HepG2 (cell line): ENCODE measurements at regions not wholly inside any gene's neighbourhood (a gene's known extent, or its start where the extent isn't known, plus 50 kb on each side); places are given as distances from the start of the nearest gene placed in this dataset.

Experiments used
- ATAC-seq: fragments of 200-7000 bp; cut with Tn5 transposase; 3 replicates; pipeline ENCODE4 v1.9.1; 2020; ENCODE audit warnings: mild to moderate bottlenecking, moderate library complexity
- BruUV-seq: library from RNA; stranded (reverse); fragments of 400-500 nt; replicated peaks from 2 replicates; lab custom pipeline; 2021; lab: Mats Ljungman, UMichigan
- CTCF ChIA-PET: fragments of 300-600 bp; formaldehyde crosslinking; extraction: SDS; loops from one replicate; lab custom pipeline; 2021; ENCODE audit warnings: low total read pairs, inconsistent platforms, low intra/inter-chr PET ratio; lab: Yijun Ruan, JAX
- POLR2A ChIA-PET: fragments of 350-600 bp; sonication (Branson Sonifier 250); formaldehyde crosslinking; loops from one replicate; lab custom pipeline; 2020; ENCODE audit warnings: antibody characterized with exemption, inconsistent platforms; lab: Yijun Ruan, JAX
- DNase-seq: peaks from one replicate; pipeline ENCODE4 v3.0.0-alpha.2; 2015; ENCODE audit warnings: low spot score
- FAIRE-seq: peaks from 3 replicates; lab custom pipeline; 2011; peaks lifted over from hg19 to GRCh38; lab: Jason Lieb, UNC
- H2AFZ ChIP-seq: one replicate; pipeline ENCODE4 v1.6.1; 2011; ENCODE audit warnings: low read length, inconsistent platforms
- H3K27ac ChIP-seq: fragments of 300-600 bp; 3 replicates; pipeline ENCODE4 v1.8.0; 2011; ENCODE audit warnings: mixed run types, mild to moderate bottlenecking, mixed read lengths, low read length, inconsistent platforms; ENCODE audit not compliant: insufficient read depth; ENCODE audit errors: extremely low read length
- H3K27me3 ChIP-seq, 2 experiments: fragments of 200-600 bp in 1 of 2; 2 replicates in 1 of 2; 3 replicates in 1 of 2; pipeline versions ENCODE4 v1.6.0 to v1.8.0; 2011; ENCODE audit warnings: low read length in 2 of 2, mild to moderate bottlenecking in 2 of 2, moderate library complexity in 2 of 2, inconsistent platforms in 1 of 2; ENCODE audit not compliant: insufficient read depth in 2 of 2, control insufficient read depth in 1 of 2
- H3K36me3 ChIP-seq, 2 experiments: fragments of 200-600 bp in 1 of 2; replicated peaks in 1 of 2; 2 replicates in 1 of 2; 3 replicates in 1 of 2; pipeline versions ENCODE4 v1.5.1 to v1.8.0; 2011; ENCODE audit warnings: low read length in 2 of 2, inconsistent platforms in 1 of 2; ENCODE audit not compliant: insufficient read depth in 2 of 2, control insufficient read depth in 1 of 2
- H3K4me1 ChIP-seq: 2 replicates; pipeline ENCODE4 v1.5.1; 2012; ENCODE audit warnings: low read length, inconsistent platforms; ENCODE audit not compliant: insufficient read depth
- H3K4me2 ChIP-seq: 2 replicates; pipeline ENCODE4 v1.6.0; 2011; ENCODE audit warnings: low read depth, low read length, inconsistent platforms
- H3K4me3 ChIP-seq, 3 experiments: fragments of 200-600 bp in 1 of 3; sonication (generic), shearing (Covaris generic) in 1 of 3; replicated peaks in 1 of 3; 2 replicates each; pipeline ENCODE4 v1.5.1; 2011 to 2016; ENCODE audit warnings: low read length in 3 of 3, inconsistent platforms in 2 of 3, low read depth in 2 of 3, mild to moderate bottlenecking in 2 of 3, control low read depth in 1 of 3, mixed read lengths in 1 of 3; ENCODE audit not compliant: insufficient read depth in 1 of 3
- H3K79me2 ChIP-seq: one replicate; pipeline ENCODE4 v1.6.1; 2011; ENCODE audit warnings: low read length, inconsistent platforms; ENCODE audit not compliant: insufficient read depth
- H3K9ac ChIP-seq: 2 replicates; pipeline ENCODE4 v1.6.0; 2011; ENCODE audit warnings: mild to moderate bottlenecking, low read depth, low read length, inconsistent platforms; ENCODE audit not compliant: insufficient read depth
- H3K9me3 ChIP-seq: 2 replicates; pipeline ENCODE4 v1.5.1; 2012; ENCODE audit warnings: mild to moderate bottlenecking, low read length
- H4K20me1 ChIP-seq: 2 replicates; pipeline ENCODE4 v1.6.0; 2011; ENCODE audit warnings: inconsistent platforms, mild to moderate bottlenecking, low read length, moderate library complexity; ENCODE audit not compliant: insufficient read depth
- BRD4 ChIP-seq: sonication (generic); formaldehyde crosslinking; IDR thresholded peaks from 2 replicates; pipeline ENCODE4 v1.4.0; 2020; ENCODE audit warnings: missing genetic modification reagents
- FUBP1 ChIP-seq: sonication (generic); formaldehyde crosslinking; IDR thresholded peaks from 2 replicates; pipeline ENCODE4 v1.5.1; 2020; ENCODE audit warnings: missing genetic modification reagents, mild to moderate bottlenecking, borderline replicate concordance
- MEF2D ChIP-seq: sonication (generic); formaldehyde crosslinking; IDR thresholded peaks from 2 replicates; pipeline ENCODE4 v1.5.1; 2020; ENCODE audit warnings: mild to moderate bottlenecking, missing genetic modification reagents
- POLR2AphosphoS5 ChIP-seq: IDR thresholded peaks from 2 replicates; pipeline ENCODE4 v1.6.1; 2012; ENCODE audit warnings: low read depth, low read length
- SNAPC4 ChIP-seq: sonication (generic); formaldehyde crosslinking; IDR thresholded peaks from 2 replicates; pipeline ENCODE4 v1.4.0; 2020; ENCODE audit warnings: mild to moderate bottlenecking, missing genetic modification reagents
- TEAD3 ChIP-seq: optimal IDR thresholded peaks from 2 replicates; pipeline ENCODE3; 2016; ENCODE audit warnings: borderline replicate concordance
- ZNF335 ChIP-seq: sonication (generic); formaldehyde crosslinking; IDR thresholded peaks from 2 replicates; pipeline ENCODE4 v1.4.0; 2020; ENCODE audit warnings: missing genetic modification reagents
- WGBS: methylation state at CpG from one replicate; pipeline ENCODE4 v1.1.6; 2017; ENCODE audit warnings: low lambda C conversion rate; 5-methylcytosine and 5-hydroxymethylcytosine counted together
- in situ Hi-C: cut with HindIII; loops from 2 replicates; pipeline ENCODE4 v1.10.0; 2017; ENCODE audit warnings: low pct_unique_long_range_greater_than_20kb; ENCODE audit not compliant: extremely low pct_ligation_motif_present
- intact Hi-C: fragments of 100-400 bp; cut with micrococcal nuclease; formaldehyde crosslinking; loops from one replicate; pipeline ENCODE4 v1.10.0; 2022; ENCODE audit not compliant: unreplicated experiment

GRCh38 chr5:116724971-116725370 is 150.3 kb upstream of the SEMA6A start (continued):
- TF ChIP-seq SNAPC4 (no peak), POLR2AphosphoS5 (no peak)

- in situ Hi-C loops = no loop called here
- TF ChIP-seq MEF2D (CRISPR knock-in tag) = no peak
- TF ChIP-seq BRD4 (CRISPR knock-in tag) = no peak
- TF ChIP-seq FUBP1 = no peak
- no peak for TF ChIP-seq ZNF335 (CRISPR knock-in tag)
- TF ChIP-seq TEAD3 = no peak
- WGBS = 61% methylated on average over 5 of the region's 5 CpGs
Measured at GRCh38 chr5:116722651-116723050, 148.0 kb upstream of the SEMA6A start.

More at GRCh38 chr5:116722651-116723050, 148.0 kb upstream of the SEMA6A start:
- Histone ChIP-seq H3K9ac (no peak overlapping the region), H3K4me1 (no peaks in the 10 kb centered on the region), H4K20me1 (no peaks in the 10 kb centered on the region), H3K36me3 (no peaks in the 10 kb centered on the region), H3K4me3 (no peak overlapping the region), H3K27me3 (peaks cover 0 to 8% of the 10 kb centered on the region in 2 experiments; a peak in 2 of 5 replicates), H3K79me2 (no peaks in the 10 kb centered on the region), H3K9me3 (no peaks in the 10 kb centered on the region), H2AFZ (no peak overlapping the region), H3K4me2 (no peak overlapping the region), H3K27ac (no peak overlapping the region)
- no TSS peak for BruUV-seq
- intact Hi-C loops = no loop called here
- ATAC-seq (no peak), FAIRE-seq (no peak), DNase-seq (no peak)
- CTCF ChIA-PET = no interaction called here
- POLR2A ChIA-PET = no interaction called here
